ENCODE measurements at regions not wholly inside any gene's neighbourhood (a gene's known extent, or its start where the extent isn't known, plus 50 kb on each side); places are given as distances from the start of the nearest gene placed in this dataset.

GRCh38 chr6:87772597-87773530, 70.8 kb upstream of the AKIRIN2 start (continued):
- TF ChIP-seq EED (CRISPR knock-in tag; IDR thresholded peaks at IDR 0.05) (no peak), TAF15 (IDR thresholded peaks at IDR 0.05; ENCODE audit: low read depth, low read length, poor library complexity, severe bottlenecking) (no peak), JARID2 (CRISPR knock-in tag; IDR thresholded peaks at IDR 0.05; ENCODE audit: insufficient replicate concordance) (no peak), PHB2 (IDR thresholded peaks at IDR 0.05; ENCODE audit: partially characterized antibody) (no peak), MAFG (CRISPR knock-in tag; IDR thresholded peaks at IDR 0.05) (no peak), HIVEP1 (CRISPR knock-in tag; IDR thresholded peaks at IDR 0.05) (no peak), HMG20B (CRISPR knock-in tag; conservative IDR thresholded peaks at IDR 0.05) (no peak; the same call in 1 of the 2 replicates), ELF1 (CRISPR knock-in tag; IDR thresholded peaks at IDR 0.05) (no peak; the same call in 1 of the 2 replicates), ZNF18 (CRISPR knock-in tag; IDR thresholded peaks at IDR 0.05; ENCODE audit: insufficient replicate concordance) (no peak), THAP11 (CRISPR knock-in tag; IDR thresholded peaks at IDR 0.05) (peak; percentile 46), SNAPC2 (CRISPR knock-in tag; IDR thresholded peaks at IDR 0.05) (no peak), ZHX1 (CRISPR knock-in tag; IDR thresholded peaks at IDR 0.05; ENCODE audit: low read depth) (no peak), NFIC (IDR thresholded peaks at IDR 0.05; ENCODE audit: low read length) (no peak; the same call in 1 of the 2 replicates), ARID4A (CRISPR knock-in tag; IDR thresholded peaks at IDR 0.05; ENCODE audit: borderline replicate concordance) (no peak), GZF1 (CRISPR knock-in tag; IDR thresholded peaks at IDR 0.05) (no peak), ZKSCAN5 (CRISPR knock-in tag; IDR thresholded peaks at IDR 0.05) (no peak), ZFP36L2 (CRISPR knock-in tag; IDR thresholded peaks at IDR 0.05) (no peak)
